ENCODE measurements at regions not wholly inside any gene's neighbourhood (a gene's known extent, or its start where the extent isn't known, plus 50 kb on each side); places are given as distances from the start of the nearest gene placed in this dataset.

- ChIA-PET CTCF (no interaction called here), POLR2A (ENCODE audit: unreplicated experiment) (no interaction called here)
Observed at GRCh38 chr11:82636615-82637014, 97.0 kb downstream of the FAM181B start.

GRCh38 chr11:82634091-82634490, 99.6 kb downstream of the FAM181B start:
- DNase-seq (peak; percentile 71), ATAC-seq (no peak)
- Histone ChIP-seq H3K79me2 (ENCODE audit: low read length) (no peaks in the 10 kb centered on the region), H3F3A (ENCODE audit: low read length, unreplicated experiment) (no peaks in the 10 kb centered on the region), H3K4me2 (ENCODE audit: low read length) (no peak overlapping the region), H3K9me3 (ENCODE audit: low read length) (no peaks in the 10 kb centered on the region), H3K9me2 (replicated peaks; ENCODE audit: low read length) (no peaks in the 10 kb centered on the region), H2AFZ (ENCODE audit: low read length) (no peak overlapping the region), H3K4me1 (ENCODE audit: insufficient read depth, low read length) (no peaks in the 10 kb centered on the region), H3K4me3 (ENCODE audit: low read length) (no peak overlapping the region), H3K27me3 (ENCODE audit: low read length) (0 out of 2 replicates have a peak, but pooled peaks cover 11% of the 10 kb centered on the region), H4K20me1 (ENCODE audit: low read length) (no peaks in the 10 kb centered on the region), H3K36me3 (ENCODE audit: low read depth, low read length) (no peaks in the 10 kb centered on the region), H3K9ac (ENCODE audit: low read length) (no peak overlapping the region), H3K27ac (ENCODE audit: low read length) (0 out of 2 replicates have a peak overlapping the region, but pooled peaks have one; percentile 3)
- TF ChIP-seq, protein P1, sequence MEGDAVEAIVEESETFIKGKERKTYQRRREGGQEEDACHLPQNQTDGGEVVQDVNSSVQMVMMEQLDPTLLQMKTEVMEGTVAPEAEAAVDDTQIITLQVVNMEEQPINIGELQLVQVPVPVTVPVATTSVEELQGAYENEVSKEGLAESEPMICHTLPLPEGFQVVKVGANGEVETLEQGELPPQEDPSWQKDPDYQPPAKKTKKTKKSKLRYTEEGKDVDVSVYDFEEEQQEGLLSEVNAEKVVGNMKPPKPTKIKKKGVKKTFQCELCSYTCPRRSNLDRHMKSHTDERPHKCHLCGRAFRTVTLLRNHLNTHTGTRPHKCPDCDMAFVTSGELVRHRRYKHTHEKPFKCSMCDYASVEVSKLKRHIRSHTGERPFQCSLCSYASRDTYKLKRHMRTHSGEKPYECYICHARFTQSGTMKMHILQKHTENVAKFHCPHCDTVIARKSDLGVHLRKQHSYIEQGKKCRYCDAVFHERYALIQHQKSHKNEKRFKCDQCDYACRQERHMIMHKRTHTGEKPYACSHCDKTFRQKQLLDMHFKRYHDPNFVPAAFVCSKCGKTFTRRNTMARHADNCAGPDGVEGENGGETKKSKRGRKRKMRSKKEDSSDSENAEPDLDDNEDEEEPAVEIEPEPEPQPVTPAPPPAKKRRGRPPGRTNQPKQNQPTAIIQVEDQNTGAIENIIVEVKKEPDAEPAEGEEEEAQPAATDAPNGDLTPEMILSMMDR (conservative IDR thresholded peaks at IDR 0.05; ENCODE audit: low read depth, low read length), result no peak
- TF ChIP-seq EZH2 (IDR thresholded peaks at IDR 0.05; ENCODE audit: low read length, unreplicated experiment) (no peak), EZH2phosphoT487 (IDR thresholded peaks at IDR 0.05; ENCODE audit: borderline replicate concordance, low read length) (no peak)
- POLR2A ChIA-PET (ENCODE audit: unreplicated experiment), result no interaction called here
- intact Hi-C loops (cut with micrococcal nuclease), result no loop called here
- no TSS peak for BruUV-seq (replicated peaks)
- CTCF ChIA-PET, result no interaction called here

More at GRCh38 chr11:82636615-82637014, 97.0 kb downstream of the FAM181B start:
- Histone ChIP-seq H3K27ac (ENCODE audit: low read length) (no peak overlapping the region), H4K20me1 (ENCODE audit: low read length) (no peaks in the 10 kb centered on the region), H3K9me2 (replicated peaks; ENCODE audit: low read length) (no peaks in the 10 kb centered on the region), H3K9ac (ENCODE audit: low read length) (no peak overlapping the region), H3K4me3 (ENCODE audit: low read length) (no peak overlapping the region), H3K4me2 (ENCODE audit: low read length) (no peak overlapping the region), H3K4me1 (ENCODE audit: insufficient read depth, low read length) (no peaks in the 10 kb centered on the region), H3K36me3 (ENCODE audit: low read depth, low read length) (no peaks in the 10 kb centered on the region), H3F3A (ENCODE audit: low read length, unreplicated experiment) (no peaks in the 10 kb centered on the region), H3K27me3 (ENCODE audit: low read length) (peaks cover 15% of the 10 kb centered on the region; the same call in 1 of the 2 replicates), H2AFZ (ENCODE audit: low read length) (no peak overlapping the region), H3K79me2 (ENCODE audit: low read length) (no peaks in the 10 kb centered on the region), H3K9me3 (ENCODE audit: low read length) (no peaks in the 10 kb centered on the region)
- no TSS peak for BruUV-seq (replicated peaks)
- intact Hi-C loops (cut with micrococcal nuclease), result no loop called here
- DNase-seq (no peak), ATAC-seq (no peak)
- TF ChIP-seq EZH2phosphoT487 (IDR thresholded peaks at IDR 0.05; ENCODE audit: borderline replicate concordance, low read length), result no peak
- no peak for TF ChIP-seq EZH2 (IDR thresholded peaks at IDR 0.05; ENCODE audit: low read length, unreplicated experiment)
- TF ChIP-seq, protein P1 (conservative IDR thresholded peaks at IDR 0.05; ENCODE audit: low read depth, low read length), result no peak

- TF ChIP-seq, protein P1 (conservative IDR thresholded peaks at IDR 0.05; ENCODE audit: low read depth, low read length), result no peak
- TF ChIP-seq EZH2 (IDR thresholded peaks at IDR 0.05; ENCODE audit: low read length, unreplicated experiment) (no peak), EZH2phosphoT487 (IDR thresholded peaks at IDR 0.05; ENCODE audit: borderline replicate concordance, low read length) (no peak)
- Histone ChIP-seq H3K27ac (ENCODE audit: low read length) (no peak overlapping the region; the same call in 1 of the 2 replicates), H2AFZ (ENCODE audit: low read length) (no peak overlapping the region), H3K79me2 (ENCODE audit: low read length) (no peaks in the 10 kb centered on the region), H3K9me2 (replicated peaks; ENCODE audit: low read length) (no peaks in the 10 kb centered on the region), H3K4me2 (ENCODE audit: low read length) (no peak overlapping the region), H3K9ac (ENCODE audit: low read length) (no peak overlapping the region), H3F3A (ENCODE audit: low read length, unreplicated experiment) (no peaks in the 10 kb centered on the region), H4K20me1 (ENCODE audit: low read length) (no peaks in the 10 kb centered on the region), H3K4me3 (ENCODE audit: low read length) (no peak overlapping the region), H3K4me1 (ENCODE audit: insufficient read depth, low read length) (no peaks in the 10 kb centered on the region), H3K27me3 (ENCODE audit: low read length) (no peaks in the 10 kb centered on the region), H3K9me3 (ENCODE audit: low read length) (no peaks in the 10 kb centered on the region), H3K36me3 (ENCODE audit: low read depth, low read length) (no peaks in the 10 kb centered on the region)
- ChIA-PET CTCF (no interaction called here), POLR2A (ENCODE audit: unreplicated experiment) (no interaction called here)
- intact Hi-C loops (cut with micrococcal nuclease), result no loop called here
- DNase-seq (peak; percentile 26), ATAC-seq (no peak)
- no TSS peak for BruUV-seq (replicated peaks)
Observed at GRCh38 chr11:82631722-82632630, 101.7 kb downstream of the FAM181B start.

All from PC-3 (cell line).